Right lobe of liver (tissue), 4 donors: ENCODE measurements at regions not wholly inside any gene's neighbourhood (a gene's known extent, or its start where the extent isn't known, plus 50 kb on each side); places are given as distances from the start of the nearest gene placed in this dataset.
"Not testable (repeated sequence)": the region's sequence is repeated elsewhere in the genome, so short reads cannot be mapped to it uniquely, and the experiment has no call there.

Source experiments
- CTCF ChIP-seq, 4 donors: fragments of 200-600 bp in 3 of 4; fragments of 450-650 bp in 1 of 4; IDR thresholded peaks; one replicate each; pipeline versions ENCODE4 v1.5.1 to v1.8.0; 2016 to 2022; ENCODE audit warnings: antibody characterized with exemption in 4 of 4, mild to moderate bottlenecking in 2 of 4
- POLR2A ChIP-seq: fragments of 450-650 bp; IDR thresholded peaks from one replicate; pipeline ENCODE4 v1.6.1; 2017; ENCODE audit warnings: antibody characterized with exemption, mild to moderate bottlenecking
- donor health status: DM: no; HTN: no; CAD: no.
- donor health status: DM: no; HTN: no; CAD: no.
- donor health status: DM: no; HTN: yes; CAD: no.

GRCh38 chr7:76202-76601 lies 116.2 kb upstream of the FAM20C start:
- not testable (repeated sequence) for TF ChIP-seq CTCF (IDR thresholded peaks at IDR 0.05); POLR2A
